Nucleus accumbens (tissue), 56 donors: ENCODE measurements at regions not wholly inside any gene's neighbourhood (a gene's known extent, or its start where the extent isn't known, plus 50 kb on each side); places are given as distances from the start of the nearest gene placed in this dataset.
A peak's percentile ranks its signal among the peaks of the same experiment; 100 is the strongest.

Experiments used
- DNase-seq, 56 donors: peaks; one replicate each; lab custom pipeline; 2025; lab: John Stamatoyannopoulos, UW

DNA sequence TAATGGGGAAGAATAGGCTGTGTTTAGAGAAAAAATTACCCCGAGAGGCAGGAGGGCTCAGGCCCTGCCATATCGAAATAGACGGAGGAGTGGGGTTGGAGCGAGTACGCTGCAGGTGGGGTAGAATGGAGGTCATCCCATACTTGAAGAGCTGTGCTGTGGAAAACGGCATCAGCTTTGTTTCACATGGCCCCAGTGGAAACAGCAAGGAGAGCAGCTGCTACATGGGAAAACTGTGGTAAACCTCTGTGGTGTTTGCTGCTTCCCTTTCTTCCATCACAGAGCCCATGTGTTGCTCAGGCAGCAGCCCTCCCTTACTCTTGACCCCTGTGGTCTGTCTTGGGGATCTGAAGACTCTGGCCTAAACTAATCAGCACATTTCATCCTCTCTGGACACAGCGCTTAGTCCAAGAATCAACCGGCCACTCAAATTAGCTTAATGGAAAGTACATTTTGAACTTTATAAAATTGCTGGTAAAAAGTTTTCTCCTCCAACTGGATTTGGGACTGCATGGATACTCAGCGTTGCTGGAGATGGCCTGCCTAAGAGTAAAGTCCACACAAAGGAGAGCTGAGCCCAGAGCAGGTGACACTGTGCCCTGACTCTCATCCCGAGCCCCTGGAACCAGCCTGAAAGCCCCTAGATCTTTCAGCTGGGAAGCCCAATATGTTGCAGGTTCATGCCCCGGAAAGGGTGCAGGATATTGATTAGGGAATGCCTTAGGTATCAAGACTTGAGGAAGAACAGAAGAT lies 127.1 kb upstream of the GADD45A start:
- no peak for DNase-seq

DNA sequence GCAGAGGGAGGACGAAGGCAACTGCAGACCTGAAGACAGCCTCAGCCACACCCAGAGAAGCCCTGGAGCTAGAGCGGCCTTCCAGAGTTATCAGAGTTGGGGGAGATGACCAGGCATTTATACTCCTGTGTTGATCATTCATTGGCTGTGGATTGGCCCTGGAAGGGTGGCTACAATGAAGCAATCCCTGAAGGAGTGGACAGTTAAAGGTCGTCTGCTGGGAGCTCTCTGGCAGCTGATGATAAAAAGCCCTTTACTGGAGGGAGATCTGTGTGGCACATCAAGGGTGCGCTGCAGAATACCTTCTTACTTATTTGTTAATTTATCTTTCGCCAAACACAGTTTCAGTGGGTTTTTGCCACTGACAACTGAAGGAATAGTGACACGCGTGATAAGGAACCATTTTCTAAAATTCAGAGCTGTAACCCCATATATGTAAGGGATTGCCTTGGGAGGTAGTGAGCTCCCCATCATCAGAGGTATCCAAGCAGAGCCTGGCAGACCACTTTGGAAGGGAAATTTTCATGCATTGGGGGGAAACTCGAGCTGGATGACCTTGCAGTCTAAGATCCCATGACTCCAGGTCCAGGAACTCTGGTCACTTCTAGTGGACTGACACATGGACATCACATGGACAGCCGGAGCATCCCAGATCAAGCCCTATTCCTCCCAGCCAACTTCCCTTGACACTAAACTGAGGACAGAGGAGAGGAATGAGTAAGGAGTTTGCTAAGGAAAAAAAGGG lies 126.4 kb upstream of the GADD45A start:
- peak in 1 of 56 donors; percentile 18 for DNase-seq

DNA sequence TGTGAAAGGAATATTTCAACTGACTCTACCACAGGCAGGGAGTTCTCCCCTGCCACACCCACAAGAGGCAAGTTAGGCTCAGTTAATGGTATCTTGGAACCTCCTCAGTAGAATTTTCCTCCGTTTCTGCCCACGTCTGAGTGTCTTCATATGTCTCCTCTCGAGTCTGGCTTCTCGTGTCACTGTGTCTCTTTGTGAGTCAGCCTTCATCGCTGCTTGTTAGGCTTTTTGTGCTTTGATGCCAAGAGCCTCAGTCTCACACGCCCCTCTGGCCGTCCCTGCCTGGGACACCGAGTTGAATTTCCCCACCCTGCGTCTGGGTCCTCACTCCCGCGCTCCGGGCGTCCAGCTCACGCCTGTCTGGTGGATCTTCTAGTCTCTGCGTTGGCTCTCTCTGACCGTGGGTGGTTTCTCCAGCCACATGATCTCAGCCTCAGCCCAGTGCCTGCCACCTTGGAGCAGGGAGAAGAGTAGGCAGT lies 125.7 kb upstream of the GADD45A start:
- peak in 23 of 56 donors; percentile 5 to 68 (median 29) for DNase-seq

DNA sequence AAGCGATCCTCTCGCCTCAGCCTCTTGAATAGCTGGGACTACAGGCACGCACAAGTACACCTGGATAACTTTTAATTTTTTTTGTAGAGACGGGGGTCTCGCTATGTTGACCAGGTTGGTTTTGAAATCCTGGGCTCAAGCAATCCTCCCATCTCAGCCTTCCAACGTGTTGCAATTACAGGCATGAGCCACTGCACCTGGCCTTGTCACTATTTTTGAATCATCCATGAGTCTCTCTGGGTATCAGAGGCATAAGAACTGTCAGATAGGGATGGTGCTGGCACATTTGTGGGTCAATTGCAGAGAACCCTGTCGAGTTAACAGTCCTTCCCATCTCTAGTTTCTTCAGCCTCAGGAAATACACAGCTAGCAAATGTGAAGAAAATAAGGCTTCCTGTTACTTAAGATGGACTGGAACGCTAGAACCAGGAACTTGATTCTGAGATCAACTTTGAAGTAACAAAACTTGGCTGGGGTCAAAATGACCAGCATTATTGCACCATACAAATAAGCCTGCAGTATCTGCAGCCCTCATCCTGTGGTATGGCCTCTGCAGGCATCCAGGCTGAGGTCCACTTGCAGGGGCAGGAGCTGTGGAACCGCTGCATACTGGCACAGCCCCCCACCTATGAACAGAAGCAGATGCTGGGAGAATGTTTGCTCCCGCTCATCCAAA lies 124.3 kb upstream of the GADD45A start:
- no peak for DNase-seq

DNA sequence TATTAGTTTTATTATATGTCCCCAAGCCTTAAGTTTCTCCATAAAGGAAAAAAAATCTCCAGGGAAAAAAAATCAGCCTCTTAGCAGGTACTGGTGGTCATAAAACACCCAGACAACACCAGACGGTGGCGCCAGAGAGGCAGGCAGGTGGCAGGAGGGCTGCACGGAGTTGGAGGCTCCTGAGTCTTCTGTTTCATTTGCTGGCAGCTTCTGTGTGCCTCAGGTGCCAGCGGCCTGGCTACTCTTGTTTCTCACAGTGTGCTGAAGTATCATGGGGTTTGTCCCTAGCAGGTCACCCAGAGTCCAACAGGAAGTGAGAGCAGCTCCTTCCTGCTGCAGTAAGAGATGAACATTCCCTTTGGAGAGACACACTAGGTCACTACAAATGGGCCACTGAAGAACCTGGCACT lies 123.3 kb upstream of the GADD45A start:
- peak in 31 of 56 donors; percentile 8 to 73 (median 21) for DNase-seq

DNA sequence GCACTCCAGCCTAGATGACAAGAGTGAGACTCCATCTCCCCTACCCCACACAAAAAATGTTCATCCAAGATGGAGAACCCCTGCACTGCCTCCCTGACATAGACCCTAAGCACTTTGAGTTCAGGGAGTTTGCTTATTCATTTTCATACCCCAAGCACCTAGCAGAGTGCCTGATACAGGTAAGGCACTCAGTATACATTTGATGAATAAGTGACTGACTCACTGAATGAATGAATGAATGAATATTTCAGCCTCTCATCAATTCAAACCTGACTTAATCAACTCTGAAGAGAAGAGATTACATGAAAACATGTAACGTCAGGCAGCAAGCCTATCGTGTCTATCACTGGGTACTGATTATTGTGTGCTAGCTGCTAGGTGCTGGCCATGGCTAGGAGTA lies 121.3 kb upstream of the GADD45A start:
- DNase-seq: no peak

DNA sequence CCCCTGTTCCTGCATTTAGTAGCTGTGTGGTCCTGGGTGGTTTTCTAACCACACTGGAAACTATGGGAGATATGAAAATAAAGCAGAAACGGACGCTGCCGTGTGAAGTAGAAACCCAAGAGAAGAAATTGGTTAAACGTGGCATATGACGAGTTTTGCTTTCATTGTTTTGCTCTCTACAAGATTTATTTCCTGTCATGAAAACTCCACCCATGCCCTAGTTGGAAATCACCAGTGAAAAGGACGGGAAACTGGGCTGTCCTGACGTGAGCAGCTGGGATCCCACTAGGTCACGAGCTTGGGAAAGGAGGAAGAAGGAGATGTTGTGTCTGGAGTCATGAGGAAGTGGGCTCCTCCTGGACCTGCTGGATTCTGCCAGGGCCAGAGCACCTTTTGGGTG lies 120.8 kb upstream of the GADD45A start:
- no peak for DNase-seq

DNA sequence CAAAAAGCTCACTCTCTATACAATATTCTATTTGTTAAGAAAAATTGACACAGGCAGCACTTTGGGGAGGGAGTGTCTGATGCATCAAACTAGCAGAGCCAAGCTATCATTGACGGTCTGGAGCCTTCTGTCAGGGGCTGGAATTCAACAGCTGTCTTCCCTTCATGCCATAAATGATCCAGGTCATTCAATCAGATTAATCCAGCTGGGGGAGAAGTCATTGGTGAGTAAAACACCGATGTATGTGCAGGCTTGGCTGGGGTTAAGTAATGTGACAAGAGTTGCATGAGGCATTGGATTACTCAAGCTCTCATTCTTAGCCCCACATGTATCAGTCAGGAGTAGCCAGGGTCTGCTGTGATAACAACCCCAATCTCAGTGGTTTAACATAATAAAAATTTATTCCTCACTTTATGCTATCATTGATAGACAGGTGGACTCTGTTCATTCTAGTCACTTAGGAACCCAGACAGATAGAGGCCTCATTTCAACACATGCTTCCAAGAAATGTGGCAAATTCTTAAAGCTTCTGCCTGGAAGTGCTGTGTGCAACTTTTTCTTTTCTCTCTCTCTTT lies 118.1 kb upstream of the GADD45A start:
- no peak for DNase-seq

DNA sequence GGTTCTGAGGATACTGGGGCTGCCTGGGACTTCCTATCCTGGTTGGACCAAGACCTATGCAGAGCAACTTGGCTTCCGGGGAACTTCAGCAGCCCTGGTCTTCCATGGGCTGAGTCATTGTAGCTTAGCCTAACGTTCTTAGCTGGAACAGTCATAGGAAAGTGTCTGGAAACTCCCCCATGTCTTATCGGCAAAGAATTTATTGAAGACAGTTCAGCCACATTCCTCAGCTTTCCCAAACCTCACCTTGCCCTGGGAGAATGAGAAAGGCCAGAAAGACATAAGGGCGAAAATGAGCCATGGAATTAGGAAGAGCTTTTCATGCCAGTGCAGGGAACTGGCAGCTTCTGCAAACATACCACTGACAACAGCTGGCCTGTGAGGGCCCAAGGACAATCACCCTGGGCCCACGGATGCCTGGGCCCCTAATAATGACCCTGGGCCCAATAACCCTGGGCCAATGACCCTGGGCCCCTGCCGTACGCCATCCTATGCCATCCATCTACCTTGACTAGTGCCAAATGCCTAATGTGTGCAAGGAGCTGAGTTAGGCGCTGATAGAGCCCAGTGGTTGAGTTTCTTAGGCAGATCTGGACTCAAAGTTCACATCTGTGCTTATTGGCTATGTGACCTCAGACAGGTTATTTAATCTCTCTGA lies 114.4 kb upstream of the GADD45A start:
- no peak for DNase-seq

DNA sequence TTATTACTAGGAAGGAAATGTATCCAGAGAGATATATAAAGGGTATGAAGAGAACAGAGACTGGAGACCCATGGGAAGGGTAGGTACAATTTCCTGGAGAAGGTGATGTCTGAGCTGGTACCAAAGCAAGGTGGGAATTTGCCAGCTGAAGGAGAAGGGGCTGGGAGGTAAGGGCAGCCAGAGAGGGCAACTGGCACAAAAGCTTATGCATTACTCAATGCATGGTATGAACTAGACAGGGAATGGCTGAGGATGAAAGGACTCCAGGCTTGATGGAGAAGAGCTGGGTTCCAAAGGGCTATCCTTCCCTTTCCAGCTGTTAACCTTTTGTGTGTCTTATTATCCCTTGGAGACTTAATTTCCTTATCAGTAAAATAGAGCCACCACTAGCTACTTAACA lies 113.6 kb upstream of the GADD45A start:
- no peak for DNase-seq

DNA sequence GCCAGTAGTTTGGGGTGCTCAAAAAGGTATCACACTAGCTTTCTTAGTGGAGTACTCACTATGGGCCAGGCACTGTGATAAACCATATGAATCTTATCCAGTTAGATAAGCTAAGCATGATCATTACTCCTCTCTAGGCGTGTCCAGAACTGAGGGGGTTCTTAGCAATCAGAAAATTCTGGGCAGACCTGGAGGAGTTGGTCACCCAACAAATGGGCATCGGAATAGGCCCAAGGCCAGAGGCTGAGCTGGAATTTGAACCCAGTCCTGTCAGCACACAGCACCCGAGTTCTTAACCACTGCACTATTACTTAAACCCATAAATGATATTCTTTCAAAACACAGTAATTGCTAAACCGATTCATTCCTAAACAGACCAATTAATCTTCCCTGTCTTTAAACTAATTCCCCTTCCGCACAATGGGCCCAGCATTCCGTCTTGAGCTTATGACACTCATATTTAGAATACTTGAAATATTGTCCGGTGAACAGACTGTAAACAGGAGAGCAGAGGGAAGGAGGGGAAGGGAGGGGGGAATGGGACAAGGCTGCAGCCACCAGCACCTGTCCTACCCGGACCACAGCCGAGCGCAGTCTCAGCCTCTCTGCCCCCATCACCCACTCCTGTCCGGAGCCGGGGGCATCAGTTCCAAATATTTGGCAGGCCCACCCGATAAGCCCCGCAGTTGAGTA lies 113.0 kb upstream of the GADD45A start:
- no peak for DNase-seq

DNA sequence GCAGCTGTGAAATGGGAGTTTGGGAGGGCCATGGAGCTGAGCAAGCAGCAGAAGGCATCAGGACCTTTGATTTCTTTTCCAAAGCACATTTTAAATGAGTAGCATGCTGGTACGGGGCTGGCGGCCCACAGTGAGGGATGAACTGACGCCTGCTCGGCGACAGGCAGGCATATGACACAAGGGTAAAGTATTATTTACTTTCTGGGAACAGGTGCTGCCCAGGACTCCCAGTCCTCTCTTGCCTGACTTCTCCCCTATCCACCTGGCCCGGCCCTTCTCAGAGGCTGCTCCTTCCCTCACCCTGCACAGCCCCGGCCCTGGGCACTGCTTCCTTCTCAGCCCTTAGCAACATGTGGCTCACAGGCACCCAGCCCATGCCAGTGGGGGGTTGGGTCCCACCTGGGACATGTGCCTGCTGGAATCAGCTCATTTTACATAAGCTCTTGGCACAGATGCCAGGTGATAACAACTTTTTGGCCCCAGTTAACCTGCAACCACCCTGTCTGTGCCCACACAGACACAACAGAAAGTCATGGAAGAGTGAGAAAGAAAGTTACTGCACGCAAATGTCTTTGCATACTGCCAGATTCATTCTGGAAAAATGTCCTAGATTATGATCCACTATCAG lies 112.3 kb upstream of the GADD45A start:
- DNase-seq: no peak

DNA sequence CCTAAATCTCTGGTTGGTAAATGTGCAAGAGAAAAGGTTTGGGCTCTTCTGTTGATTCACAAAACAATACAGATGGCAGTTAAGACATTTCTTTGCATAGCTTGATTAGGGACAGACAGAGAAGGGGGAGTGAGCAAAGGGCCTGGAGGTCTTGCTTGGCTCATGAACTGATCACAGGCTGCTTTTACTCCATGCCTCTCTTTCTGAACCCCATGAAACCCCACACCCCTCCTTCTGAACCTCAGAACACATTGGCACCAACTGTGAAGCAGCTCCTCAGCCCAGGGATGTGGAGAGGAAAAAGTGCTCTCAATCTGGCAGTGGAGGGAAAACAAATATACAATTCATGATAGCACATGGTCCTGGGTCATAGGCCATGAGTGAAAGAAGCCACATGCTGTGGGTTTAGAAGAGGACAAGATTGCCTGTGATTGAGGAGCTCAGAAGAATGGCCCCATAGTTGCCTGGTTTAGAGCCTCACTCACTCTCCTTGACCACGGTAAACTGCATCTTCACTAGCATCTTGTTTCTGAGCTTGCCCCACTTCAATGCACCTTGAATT lies 111.6 kb upstream of the GADD45A start:
- DNase-seq: no peak

DNA sequence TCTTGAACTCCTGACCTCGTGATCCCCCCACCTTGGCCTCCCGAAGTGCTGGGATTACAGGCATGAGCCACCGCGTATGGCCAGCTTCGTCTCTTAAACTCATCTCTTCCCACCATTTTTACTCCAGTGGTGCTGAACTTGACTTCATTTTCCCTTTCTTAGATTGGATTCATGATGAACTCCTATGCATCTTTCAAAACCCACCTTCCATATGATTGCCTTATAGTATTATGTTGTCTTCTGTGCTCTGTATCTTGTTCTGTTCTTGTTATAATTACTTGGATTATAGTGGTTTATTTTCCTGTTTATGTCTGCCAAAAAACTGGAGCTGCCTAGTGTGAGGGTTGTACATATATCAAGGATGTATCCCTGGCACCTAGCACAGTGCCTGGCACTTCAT lies 110.8 kb upstream of the GADD45A start:
- no peak for DNase-seq

DNA sequence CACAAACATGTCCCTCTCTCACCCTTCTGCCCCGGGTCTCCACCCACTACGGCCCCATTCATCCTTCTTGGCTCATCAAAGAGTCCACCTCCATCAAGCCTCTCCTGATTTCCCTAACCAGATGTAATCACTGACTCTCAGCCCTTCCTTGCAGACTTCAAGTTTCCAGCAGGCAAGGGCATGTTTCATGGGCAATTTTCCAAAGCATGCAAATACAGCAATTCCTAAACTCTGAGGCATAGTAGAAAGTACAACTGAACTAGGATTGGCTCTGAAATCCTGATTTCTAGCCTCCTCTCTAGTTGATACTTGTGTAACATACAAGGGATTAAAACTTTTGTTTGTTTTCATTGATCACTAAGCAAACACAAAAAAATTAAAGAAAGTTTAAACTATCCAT lies 109.1 kb upstream of the GADD45A start:
- no peak for DNase-seq

DNA sequence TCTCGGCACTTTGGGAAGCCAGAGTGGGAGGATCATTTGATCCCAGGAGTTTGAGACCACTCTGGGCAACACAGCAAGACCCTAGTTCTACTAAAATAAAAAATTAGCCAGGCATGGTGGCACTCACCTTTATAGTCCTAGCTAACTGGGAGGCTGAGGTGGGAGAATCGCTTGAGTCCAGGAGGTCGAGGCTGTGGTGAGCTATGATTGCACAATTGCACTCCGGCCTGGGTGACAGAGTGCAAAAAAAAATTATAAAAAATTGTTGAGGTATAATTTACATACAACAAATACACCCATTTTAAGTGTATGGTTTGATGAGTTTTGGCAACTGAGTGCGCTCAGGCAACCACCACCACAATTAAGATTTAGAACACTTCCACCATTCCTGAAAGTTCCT lies 108.5 kb upstream of the GADD45A start:
- DNase-seq: no peak

DNA sequence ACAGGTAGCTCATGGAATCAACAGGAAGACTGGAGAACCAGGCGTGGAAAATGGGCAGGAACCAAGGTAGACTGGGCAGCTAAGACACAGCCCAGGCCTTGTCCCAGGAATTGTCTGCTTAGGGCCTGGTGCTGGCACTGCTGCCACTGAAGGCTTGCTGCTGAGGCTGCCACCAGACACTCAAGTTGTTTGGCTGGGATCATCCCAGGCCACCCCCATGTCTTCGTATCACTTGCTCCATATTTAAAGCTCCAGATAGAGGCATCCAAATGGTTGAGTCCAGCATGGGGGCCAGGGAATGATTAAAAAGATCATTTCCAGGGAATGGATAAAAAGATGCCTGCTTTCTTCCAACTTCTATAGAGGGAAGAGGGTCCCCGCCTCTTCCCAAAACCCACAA lies 107.4 kb upstream of the GADD45A start:
- no peak for DNase-seq

DNA sequence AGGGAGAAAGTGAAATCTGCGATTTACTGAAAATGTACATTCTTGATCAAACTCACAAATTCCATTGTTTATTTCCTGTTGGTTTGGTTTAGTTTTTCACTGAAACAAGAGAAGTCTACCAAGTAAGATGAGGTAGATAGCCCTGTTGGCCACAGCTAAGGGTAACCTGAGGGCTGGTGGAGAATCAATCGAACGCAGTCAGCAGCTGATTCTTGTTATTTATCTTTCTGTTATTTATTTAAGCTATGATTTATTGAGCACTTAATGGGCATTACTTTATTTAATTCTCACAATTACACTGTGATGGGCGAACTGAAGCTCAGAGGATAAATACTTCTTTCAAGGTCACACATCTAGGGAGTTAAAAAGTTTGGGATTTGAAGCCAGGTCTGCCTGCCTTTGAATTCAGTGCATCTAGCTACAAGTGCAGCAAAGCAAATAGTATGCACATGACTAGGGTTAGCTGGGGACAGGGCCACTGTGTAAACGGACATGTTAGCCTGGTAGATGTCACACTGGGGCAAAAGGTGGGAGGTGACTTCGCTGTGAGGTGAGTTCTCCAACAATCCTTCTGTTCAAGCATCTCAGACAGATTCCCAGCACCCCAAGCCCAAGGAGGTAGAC lies 106.5 kb upstream of the GADD45A start:
- DNase-seq: no peak
